T-helper 17 cell (primary cell): ENCODE measurements at regions not wholly inside any gene's neighbourhood (a gene's known extent, or its start where the extent isn't known, plus 50 kb on each side); places are given as distances from the start of the nearest gene placed in this dataset.

Source experiments
- ATAC-seq: fragments of 150-1000 bp; cut with Tn5 transposase; 2 replicates; pipeline ENCODE4 v1.10.0; 2021; ENCODE audit warnings: mild to moderate bottlenecking, moderate library complexity
- DNase-seq, 3 donors: peaks; one replicate each; pipeline versions ENCODE4 v3.0.0 to v3.0.0-alpha.2; 2020 to 2021
- H3K9me3 ChIP-seq: one replicate; pipeline ENCODE4 v1.7.0; 2013; ENCODE audit warnings: low read length, mild to moderate bottlenecking; ENCODE audit not compliant: control insufficient read depth, poor library complexity, severe bottlenecking
- H3K27ac Mint-ChIP-seq: one replicate; pipeline ENCODE4 v1.8.0; 2022; ENCODE audit warnings: mild to moderate bottlenecking, moderate library complexity, mixed read lengths
- H3K27me3 Mint-ChIP-seq: one replicate; pipeline ENCODE4 v1.8.0; 2022; ENCODE audit warnings: mixed read lengths
- H3K36me3 Mint-ChIP-seq: one replicate; pipeline ENCODE4 v1.8.0; 2022; ENCODE audit warnings: low read depth, mixed read lengths
- H3K4me1 Mint-ChIP-seq: one replicate; pipeline ENCODE4 v1.8.0; 2022; ENCODE audit warnings: mild to moderate bottlenecking, mixed read lengths
- H3K4me3 Mint-ChIP-seq: one replicate; pipeline ENCODE4 v1.8.0; 2022; ENCODE audit warnings: mild to moderate bottlenecking, moderate library complexity, mixed read lengths

DNA sequence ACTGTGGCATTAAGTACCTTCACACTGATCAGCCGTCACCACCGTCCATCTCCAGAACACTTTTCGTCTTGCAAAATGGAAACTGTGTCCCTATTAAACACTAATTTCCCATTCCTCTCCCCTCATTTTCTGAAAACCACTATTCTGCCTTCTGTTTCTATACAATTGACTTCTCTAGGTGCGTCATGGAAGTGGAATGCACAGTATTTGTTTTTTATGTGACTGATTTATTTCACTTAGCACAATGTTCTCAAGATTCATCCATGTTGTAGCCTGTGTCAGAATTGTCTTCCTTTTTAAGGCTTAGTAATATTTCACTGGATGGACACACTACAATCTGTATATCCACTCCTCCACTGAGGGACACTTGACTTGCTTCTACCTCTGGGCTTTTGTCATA lies 53.8 kb upstream of the PDE10A start:
- H3K4me1 Mint-ChIP-seq = no peaks in the 10 kb centered on the region
- no peak for ATAC-seq
- H3K4me3 Mint-ChIP-seq = no peak overlapping the region
- H3K27ac Mint-ChIP-seq = no peak overlapping the region
- peaks cover 29% of the 10 kb centered on the region for H3K27me3 Mint-ChIP-seq
- no peak for DNase-seq
- no peaks in the 10 kb centered on the region for H3K36me3 Mint-ChIP-seq
- no peaks in the 10 kb centered on the region for H3K9me3 ChIP-seq

DNA sequence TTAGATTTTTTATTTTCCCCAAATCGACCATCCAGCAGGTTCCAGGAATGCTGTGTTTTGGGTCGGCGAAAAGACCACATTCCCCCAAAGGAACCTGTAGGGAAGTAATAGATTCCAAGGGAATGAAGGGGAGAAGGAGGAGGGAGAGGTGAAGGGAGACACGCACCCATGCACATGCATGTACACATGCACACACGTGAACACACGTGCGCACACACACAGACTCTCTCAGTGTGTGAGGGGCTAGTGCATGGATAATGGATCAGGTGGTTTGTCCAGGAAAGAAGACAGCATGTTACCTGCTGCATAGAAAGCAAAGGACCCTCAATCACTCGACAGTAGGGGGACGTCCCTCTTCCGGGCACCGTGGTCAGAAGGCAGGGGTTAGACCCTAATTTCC lies 52.4 kb upstream of the PDE10A start:
- Mint-ChIP-seq H3K4me1 (no peaks in the 10 kb centered on the region), H3K4me3 (no peak overlapping the region), H3K27me3 (peaks cover 29% of the 10 kb centered on the region), H3K36me3 (no peaks in the 10 kb centered on the region), H3K27ac (no peak overlapping the region)
- H3K9me3 ChIP-seq = no peaks in the 10 kb centered on the region
- ATAC-seq = no peak
- DNase-seq = no peak

DNA sequence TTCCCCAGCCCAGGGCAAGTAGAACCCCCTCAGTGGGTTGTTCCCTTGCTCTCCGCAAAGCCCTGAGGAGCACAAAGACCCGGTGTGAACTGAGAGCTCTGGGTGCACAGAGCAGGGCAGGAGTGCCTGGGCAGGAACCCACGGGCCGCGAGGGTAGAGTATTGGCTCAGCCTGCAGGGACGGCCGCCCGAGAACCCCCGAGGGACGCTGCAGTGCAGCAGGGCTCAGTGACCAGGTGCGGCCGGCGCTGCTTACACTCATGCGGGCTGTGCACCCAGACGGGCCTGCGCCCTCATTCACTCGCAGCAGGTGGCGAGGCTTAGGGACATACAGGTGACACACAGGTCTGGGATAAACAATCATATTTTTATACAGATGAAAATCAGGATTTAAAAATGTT lies 51.9 kb upstream of the PDE10A start:
- DNase-seq = no peak
- H3K27ac Mint-ChIP-seq = no peak overlapping the region

DNA sequence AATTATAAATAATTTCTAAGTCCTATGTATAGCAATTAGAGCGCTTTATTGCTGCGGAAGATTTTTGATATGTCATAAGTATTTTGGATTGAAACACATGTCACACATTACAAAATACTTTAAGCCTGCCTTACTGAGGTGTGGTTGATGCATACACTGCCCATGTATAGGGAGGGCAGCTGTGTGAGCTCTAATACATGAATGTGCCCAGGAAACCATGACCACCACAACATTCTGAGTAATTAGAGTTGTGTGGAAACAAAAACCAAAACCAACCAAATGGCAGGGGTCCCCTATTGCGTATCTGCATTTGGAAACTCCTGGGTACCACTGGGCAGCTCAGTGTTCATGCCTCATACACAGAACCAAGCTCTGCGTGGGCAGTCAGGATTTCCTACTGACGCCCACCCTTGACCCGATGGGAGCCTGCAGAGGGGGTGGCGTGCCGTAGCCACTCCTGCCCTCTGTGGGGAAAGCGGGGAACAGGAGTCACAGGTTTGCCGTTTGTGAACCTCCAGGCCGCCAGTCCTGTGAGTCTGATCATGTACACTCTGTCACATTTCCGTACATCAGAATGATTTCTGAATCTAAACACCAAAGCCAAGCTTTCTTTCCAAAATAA lies 50.9 kb upstream of the PDE10A start:
- DNase-seq = no peak
- no peak overlapping the region for H3K4me3 Mint-ChIP-seq
- no peaks in the 10 kb centered on the region for H3K4me1 Mint-ChIP-seq
- no peak overlapping the region for H3K27ac Mint-ChIP-seq
- ATAC-seq = no peak
- H3K9me3 ChIP-seq = no peaks in the 10 kb centered on the region
- H3K36me3 Mint-ChIP-seq = no peaks in the 10 kb centered on the region
- peaks cover 22% of the 10 kb centered on the region for H3K27me3 Mint-ChIP-seq

More for the DNA sequence above, 51.9 kb upstream of the PDE10A start:
- H3K4me1 Mint-ChIP-seq = no peaks in the 10 kb centered on the region
- H3K4me3 Mint-ChIP-seq = no peak overlapping the region
- peaks cover 29% of the 10 kb centered on the region for H3K27me3 Mint-ChIP-seq
- H3K9me3 ChIP-seq = no peaks in the 10 kb centered on the region
- H3K36me3 Mint-ChIP-seq = no peaks in the 10 kb centered on the region
- ATAC-seq = no peak
